Pancreas (tissue), 10 donors: ENCODE measurements at regions not wholly inside any gene's neighbourhood (a gene's known extent, or its start where the extent isn't known, plus 50 kb on each side); places are given as distances from the start of the nearest gene placed in this dataset.

ENCODE experiments used
- ATAC-seq, 4 donors: fragments of 200-7000 bp; cut with Tn5 transposase; one replicate each; pipeline versions ENCODE4 v1.8.0 to v1.9.1; 2020; ENCODE audit warnings: mild to moderate bottlenecking in 4 of 4, moderate library complexity in 4 of 4
- DNase-seq, 6 donors: peaks; one replicate each; pipeline ENCODE4 v3.0.0-alpha.2; 2020
- FAIRE-seq: peaks from 2 replicates; lab custom pipeline; 2012; peaks lifted over from hg19 to GRCh38; lab: Jason Lieb, UNC
- H3K27ac ChIP-seq, 4 donors: fragments of 200-600 bp; sonication (generic); 1 replicate in 3 of 4; 2 replicates in 1 of 4; pipeline versions ENCODE4 v1.5.0 to v1.8.0; 2020
- H3K27me3 ChIP-seq, 4 donors: fragments of 200-600 bp; one replicate each; pipeline ENCODE4 v1.8.0; 2021
- H3K36me3 ChIP-seq, 3 donors: fragments of 200-600 bp; sonication (generic) in 1 of 3; one replicate each; pipeline versions ENCODE4 v1.5.0 to v1.8.0; 2020 to 2021
- H3K4me1 ChIP-seq, 3 donors: fragments of 200-600 bp; one replicate each; pipeline ENCODE4 v1.8.0; 2021
- H3K4me3 ChIP-seq, 4 donors: fragments of 200-600 bp; sonication (generic) in 2 of 4; one replicate each; pipeline versions ENCODE4 v1.5.0 to v1.8.0; 2020 to 2021
- H3K9me3 ChIP-seq, 4 donors: fragments of 200-600 bp; one replicate each; pipeline ENCODE4 v1.8.0; 2021
- CTCF ChIP-seq, 4 donors: fragments of 200-600 bp; sonication (generic) in 3 of 4; IDR thresholded peaks; one replicate each; pipeline versions ENCODE4 v1.5.0 to v1.8.0; 2021; ENCODE audit warnings: antibody characterized with exemption in 4 of 4
- WGBS, 2 donors: extraction: QIAGEN DNeasy Blood & Tissue Kit; methylation state at CpG; one replicate each; pipeline ENCODE4 v1.1.7; 2013; 5-methylcytosine and 5-hydroxymethylcytosine counted together
- intact Hi-C, 3 donors: fragments of 100-400 bp; cut with DNase I; formaldehyde crosslinking; loops; one replicate each; pipeline versions ENCODE4 v1.11.1 to v1.14.2; 2022
- donor health status: healthy with polysubstance abuse.
- donor health status: DM: no; HTN: no; CAD: no; lungs with moderate emphysema.
- donor health status: DM: no; HTN: no; CAD: no.
- donor health status: control.
- donor health status: control.
- donor health status: Bipolar disorder and iron deficiency.
- donor health status: DM: yes; HTN: yes; CAD: no.
- donor health status: DM: no; HTN: no; CAD: no.
- donor health status: DM: no; HTN: no; CAD: no.
- donor health status: DM: yes; HTN: yes; CAD: no.

GRCh38 chr12:95418142-95418541 lies 55.8 kb upstream of the METAP2 start:
- Histone ChIP-seq H3K9me3 (no peaks in the 10 kb centered on the region), H3K27me3 (no peaks in the 10 kb centered on the region), H3K4me1 (no peaks in the 10 kb centered on the region), H3K4me3 (no peak overlapping the region), H3K36me3 (no peaks in the 10 kb centered on the region), H3K27ac (no peak overlapping the region)
- 83 to 93% methylated on average over 2 of the region's 2 CpGs for WGBS, 2 donors
- ATAC-seq, result no peak
- no peak for FAIRE-seq
- intact Hi-C loops, result no loop called here
- TF ChIP-seq CTCF (IDR thresholded peaks at IDR 0.05), result no peak
- no peak for DNase-seq
